Coronary artery (tissue), 2 donors: ENCODE measurements at regions not wholly inside any gene's neighbourhood (a gene's known extent, or its start where the extent isn't known, plus 50 kb on each side); places are given as distances from the start of the nearest gene placed in this dataset.

Source experiments
- DNase-seq: peaks from one replicate; pipeline ENCODE4 v3.0.0-alpha.2; 2017; ENCODE audit warnings: low spot score
- H3K27ac ChIP-seq, 2 donors: fragments of 200-600 bp; sonication (generic); one replicate each; pipeline ENCODE4 v1.5.1; 2016 to 2019
- H3K4me3 ChIP-seq: fragments of 200-600 bp; sonication (generic); 2 replicates; pipeline ENCODE4 v1.5.1; 2016; ENCODE audit warnings: mild to moderate bottlenecking, moderate library complexity
- CTCF ChIP-seq: fragments of 200-600 bp; sonication (generic); IDR thresholded peaks from one replicate; pipeline ENCODE4 v1.5.1; 2019; ENCODE audit warnings: antibody characterized with exemption

GRCh38 chr2:157169889-157170288 is 87.6 kb upstream of the GALNT5 start:
- DNase-seq = no peak
- Histone ChIP-seq H3K27ac (no peak overlapping the region), H3K4me3 (no peak overlapping the region)
- TF ChIP-seq CTCF = no peak

GRCh38 chr2:157170299-157170698 is 87.2 kb upstream of the GALNT5 start:
- Histone ChIP-seq H3K4me3 (no peak overlapping the region), H3K27ac (no peak overlapping the region)
- DNase-seq = no peak
- TF ChIP-seq CTCF = no peak

- Histone ChIP-seq H3K27ac (no peak overlapping the region), H3K4me3 (no peak overlapping the region)
- no peak for TF ChIP-seq CTCF
- DNase-seq = no peak
These were observed 85.3 kb upstream of the GALNT5 start for GRCh38 chr2:157172239-157172638.

- Histone ChIP-seq H3K27ac (peak overlapping the region in 1 of 2 donors; percentile 43), H3K4me3 (no peak overlapping the region)
- TF ChIP-seq CTCF = no peak
- no peak for DNase-seq
These were observed 84.5 kb upstream of the GALNT5 start for GRCh38 chr2:157172866-157173578.

- H3K4me3 ChIP-seq = peak overlapping the region; percentile 20
- peak overlapping the region; percentile 43 to 47 for H3K27ac ChIP-seq
- DNase-seq = no peak
- TF ChIP-seq CTCF = no peak
These were observed 83.7 kb upstream of the GALNT5 start for GRCh38 chr2:157173740-157174184.

- no peak for TF ChIP-seq CTCF
- Histone ChIP-seq H3K4me3 (no peak overlapping the region), H3K27ac (peak overlapping the region; percentile 43 to 47)
- DNase-seq = no peak
These were observed 83.2 kb upstream of the GALNT5 start for GRCh38 chr2:157174321-157174720.

GRCh38 chr2:157176602-157177001 is 80.9 kb upstream of the GALNT5 start:
- no peak for TF ChIP-seq CTCF
- Histone ChIP-seq H3K4me3 (no peak overlapping the region), H3K27ac (no peak overlapping the region)
- DNase-seq = no peak
